HepG2 (cell line): ENCODE measurements at regions not wholly inside any gene's neighbourhood (a gene's known extent, or its start where the extent isn't known, plus 50 kb on each side); places are given as distances from the start of the nearest gene placed in this dataset.

Source experiments
- ATAC-seq: fragments of 200-7000 bp; cut with Tn5 transposase; 3 replicates; pipeline ENCODE4 v1.9.1; 2020; ENCODE audit warnings: mild to moderate bottlenecking, moderate library complexity
- BruUV-seq: library from RNA; stranded (reverse); fragments of 400-500 nt; replicated peaks from 2 replicates; lab custom pipeline; 2021; lab: Mats Ljungman, UMichigan
- CTCF ChIA-PET: fragments of 300-600 bp; formaldehyde crosslinking; extraction: SDS; loops from one replicate; lab custom pipeline; 2021; ENCODE audit warnings: low total read pairs, inconsistent platforms, low intra/inter-chr PET ratio; lab: Yijun Ruan, JAX
- POLR2A ChIA-PET: fragments of 350-600 bp; sonication (Branson Sonifier 250); formaldehyde crosslinking; loops from one replicate; lab custom pipeline; 2020; ENCODE audit warnings: antibody characterized with exemption, inconsistent platforms; lab: Yijun Ruan, JAX
- DNase-seq: peaks from one replicate; pipeline ENCODE4 v3.0.0-alpha.2; 2015; ENCODE audit warnings: low spot score
- FAIRE-seq: peaks from 3 replicates; lab custom pipeline; 2011; peaks lifted over from hg19 to GRCh38; lab: Jason Lieb, UNC
- H2AFZ ChIP-seq: one replicate; pipeline ENCODE4 v1.6.1; 2011; ENCODE audit warnings: low read length, inconsistent platforms
- H3K27ac ChIP-seq: fragments of 300-600 bp; 3 replicates; pipeline ENCODE4 v1.8.0; 2011; ENCODE audit warnings: mixed run types, mild to moderate bottlenecking, mixed read lengths, low read length, inconsistent platforms; ENCODE audit not compliant: insufficient read depth; ENCODE audit errors: extremely low read length
- H3K27me3 ChIP-seq, 2 experiments: fragments of 200-600 bp in 1 of 2; 2 replicates in 1 of 2; 3 replicates in 1 of 2; pipeline versions ENCODE4 v1.6.0 to v1.8.0; 2011; ENCODE audit warnings: low read length in 2 of 2, mild to moderate bottlenecking in 2 of 2, moderate library complexity in 2 of 2, inconsistent platforms in 1 of 2; ENCODE audit not compliant: insufficient read depth in 2 of 2, control insufficient read depth in 1 of 2
- H3K36me3 ChIP-seq, 2 experiments: fragments of 200-600 bp in 1 of 2; replicated peaks in 1 of 2; 2 replicates in 1 of 2; 3 replicates in 1 of 2; pipeline versions ENCODE4 v1.5.1 to v1.8.0; 2011; ENCODE audit warnings: low read length in 2 of 2, inconsistent platforms in 1 of 2; ENCODE audit not compliant: insufficient read depth in 2 of 2, control insufficient read depth in 1 of 2
- H3K4me1 ChIP-seq: 2 replicates; pipeline ENCODE4 v1.5.1; 2012; ENCODE audit warnings: low read length, inconsistent platforms; ENCODE audit not compliant: insufficient read depth
- H3K4me2 ChIP-seq: 2 replicates; pipeline ENCODE4 v1.6.0; 2011; ENCODE audit warnings: low read depth, low read length, inconsistent platforms
- H3K4me3 ChIP-seq, 3 experiments: fragments of 200-600 bp in 1 of 3; sonication (generic), shearing (Covaris generic) in 1 of 3; replicated peaks in 1 of 3; 2 replicates each; pipeline ENCODE4 v1.5.1; 2011 to 2016; ENCODE audit warnings: low read length in 3 of 3, inconsistent platforms in 2 of 3, low read depth in 2 of 3, mild to moderate bottlenecking in 2 of 3, control low read depth in 1 of 3, mixed read lengths in 1 of 3; ENCODE audit not compliant: insufficient read depth in 1 of 3
- H3K79me2 ChIP-seq: one replicate; pipeline ENCODE4 v1.6.1; 2011; ENCODE audit warnings: low read length, inconsistent platforms; ENCODE audit not compliant: insufficient read depth
- H3K9ac ChIP-seq: 2 replicates; pipeline ENCODE4 v1.6.0; 2011; ENCODE audit warnings: mild to moderate bottlenecking, low read depth, low read length, inconsistent platforms; ENCODE audit not compliant: insufficient read depth
- H3K9me3 ChIP-seq: 2 replicates; pipeline ENCODE4 v1.5.1; 2012; ENCODE audit warnings: mild to moderate bottlenecking, low read length
- H4K20me1 ChIP-seq: 2 replicates; pipeline ENCODE4 v1.6.0; 2011; ENCODE audit warnings: inconsistent platforms, mild to moderate bottlenecking, low read length, moderate library complexity; ENCODE audit not compliant: insufficient read depth
- ATF7 ChIP-seq, 2 experiments: fragments of 450-650 bp in 1 of 2; sonication (generic) in 1 of 2; formaldehyde crosslinking in 1 of 2; IDR thresholded peaks; 2 replicates each; pipeline versions ENCODE4 v1.4.0 to v1.6.1; 2016 to 2020; ENCODE audit warnings: antibody characterized with exemption in 1 of 2, mild to moderate bottlenecking in 1 of 2, missing genetic modification reagents in 1 of 2
- BCL6 ChIP-seq: IDR thresholded peaks from 2 replicates; pipeline ENCODE4 v1.6.1; 2016; ENCODE audit warnings: missing genetic modification reagents, missing compliant biosample characterization
- CREB1 ChIP-seq, 2 experiments: fragments of 450-650 bp in 1 of 2; IDR thresholded peaks; 2 replicates each; pipeline ENCODE4 v1.6.1; 2016 to 2017; ENCODE audit warnings: control low read depth in 1 of 2, mild to moderate bottlenecking in 1 of 2, missing compliant biosample characterization in 1 of 2, missing genetic modification characterization in 1 of 2
- DNMT1 ChIP-seq: sonication (generic); formaldehyde crosslinking; IDR thresholded peaks from 2 replicates; pipeline ENCODE4 v1.5.1; 2020; ENCODE audit warnings: mild to moderate bottlenecking, missing genetic modification reagents
- DRAP1 ChIP-seq: IDR thresholded peaks from 2 replicates; pipeline ENCODE4 v1.6.1; 2016; ENCODE audit warnings: missing genetic modification reagents, missing compliant biosample characterization
- ETV6 ChIP-seq: sonication (generic); formaldehyde crosslinking; conservative IDR thresholded peaks from 2 replicates; pipeline ENCODE4 v1.4.0; 2020; ENCODE audit warnings: missing genetic modification reagents
- HIVEP1 ChIP-seq: sonication (generic); formaldehyde crosslinking; IDR thresholded peaks from 2 replicates; pipeline ENCODE4 v1.4.0; 2020; ENCODE audit warnings: mild to moderate bottlenecking, missing genetic modification reagents
- HNRNPUL1 ChIP-seq: fragments of 200-400 bp; formaldehyde crosslinking; IDR thresholded peaks from 2 replicates; pipeline ENCODE4 v1.6.1; 2017; ENCODE audit warnings: low read depth, mild to moderate bottlenecking, low read length, moderate library complexity
- HOMEZ ChIP-seq: IDR thresholded peaks from 2 replicates; pipeline ENCODE4 v1.6.1; 2016; ENCODE audit warnings: low read depth
- KLF12 ChIP-seq: sonication (generic); formaldehyde crosslinking; IDR thresholded peaks from 2 replicates; pipeline ENCODE4 v1.4.0; 2020; ENCODE audit warnings: missing genetic modification reagents, borderline replicate concordance
- POGZ ChIP-seq: sonication (generic); formaldehyde crosslinking; IDR thresholded peaks from 2 replicates; pipeline ENCODE4 v1.4.0; 2020; ENCODE audit warnings: mild to moderate bottlenecking, missing genetic modification reagents
- SATB2 ChIP-seq: sonication (generic); formaldehyde crosslinking; IDR thresholded peaks from 2 replicates; pipeline ENCODE4 v1.5.0; 2020; ENCODE audit warnings: missing genetic modification reagents
- THRA ChIP-seq: sonication (generic); formaldehyde crosslinking; IDR thresholded peaks from 2 replicates; pipeline ENCODE4 v1.4.0; 2020; ENCODE audit warnings: missing genetic modification reagents, borderline replicate concordance
- ZNF10 ChIP-seq: sonication (generic); formaldehyde crosslinking; IDR thresholded peaks from 2 replicates; pipeline ENCODE4 v1.4.0; 2020; ENCODE audit warnings: mild to moderate bottlenecking, low read depth, missing genetic modification reagents, borderline replicate concordance
- WGBS: methylation state at CpG from one replicate; pipeline ENCODE4 v1.1.6; 2017; ENCODE audit warnings: low lambda C conversion rate; 5-methylcytosine and 5-hydroxymethylcytosine counted together
- in situ Hi-C: cut with HindIII; loops from 2 replicates; pipeline ENCODE4 v1.10.0; 2017; ENCODE audit warnings: low pct_unique_long_range_greater_than_20kb; ENCODE audit not compliant: extremely low pct_ligation_motif_present
- intact Hi-C: fragments of 100-400 bp; cut with micrococcal nuclease; formaldehyde crosslinking; loops from one replicate; pipeline ENCODE4 v1.10.0; 2022; ENCODE audit not compliant: unreplicated experiment

- no peak overlapping the region for H3K4me2 ChIP-seq
- no peaks in the 10 kb centered on the region for H4K20me1 ChIP-seq
- no TSS peak for BruUV-seq
- H3K4me3 ChIP-seq, result no peak overlapping the region
- no peaks in the 10 kb centered on the region for H3K4me1 ChIP-seq
- TF ChIP-seq POGZ (CRISPR knock-in tag) (no peak), SATB2 (CRISPR knock-in tag) (no peak), DRAP1 (CRISPR knock-in tag) (no peak), KLF12 (no peak), THRA (CRISPR knock-in tag) (no peak), HOMEZ (no peak), ETV6 (CRISPR knock-in tag) (no peak), ATF7 (IDR thresholded peaks at IDR 0.05) (peak; percentile 82), ATF7 (CRISPR knock-in tag; IDR thresholded peaks at IDR 0.05) (no peak), DNMT1 (no peak), BCL6 (no peak), CREB1 (IDR thresholded peaks at IDR 0.05) (peak; percentile 35; the same call in 1 of the 2 replicates), CREB1 (CRISPR knock-in tag; IDR thresholded peaks at IDR 0.05) (no peak), ZNF10 (CRISPR knock-in tag) (no peak), HIVEP1 (CRISPR knock-in tag) (no peak), HNRNPUL1 (no peak)
- WGBS, result 4% methylated on average over 4 of the region's 4 CpGs
- no peak overlapping the region for H3K27ac ChIP-seq
- ATAC-seq (no peak), DNase-seq (no peak), FAIRE-seq (no peak)
- no peaks in the 10 kb centered on the region for H3K27me3 ChIP-seq
- peaks cover 34% of the 10 kb centered on the region for H3K9me3 ChIP-seq
- H3K36me3 ChIP-seq, result no peaks in the 10 kb centered on the region
- intact Hi-C loops, result no loop called here
- no peak overlapping the region for H3K9ac ChIP-seq
- CTCF ChIA-PET, result no interaction called here
- H2AFZ ChIP-seq, result no peak overlapping the region
- POLR2A ChIA-PET, result no interaction called here
- no peaks in the 10 kb centered on the region for H3K79me2 ChIP-seq
- in situ Hi-C loops, result no loop called here
These were observed 762.2 kb downstream of the ETS1 start for GRCh38 chr11:127825183-127825582.
